Left kidney (tissue), 1 donor: ENCODE measurements at regions not wholly inside any gene's neighbourhood (a gene's known extent, or its start where the extent isn't known, plus 50 kb on each side); places are given as distances from the start of the nearest gene placed in this dataset.
A peak's percentile ranks its signal among the peaks of the same experiment; 100 is the strongest.

Experiments used
- DNase-seq: peaks from one replicate; pipeline ENCODE4 v3.0.0-alpha.2; 2013

DNA sequence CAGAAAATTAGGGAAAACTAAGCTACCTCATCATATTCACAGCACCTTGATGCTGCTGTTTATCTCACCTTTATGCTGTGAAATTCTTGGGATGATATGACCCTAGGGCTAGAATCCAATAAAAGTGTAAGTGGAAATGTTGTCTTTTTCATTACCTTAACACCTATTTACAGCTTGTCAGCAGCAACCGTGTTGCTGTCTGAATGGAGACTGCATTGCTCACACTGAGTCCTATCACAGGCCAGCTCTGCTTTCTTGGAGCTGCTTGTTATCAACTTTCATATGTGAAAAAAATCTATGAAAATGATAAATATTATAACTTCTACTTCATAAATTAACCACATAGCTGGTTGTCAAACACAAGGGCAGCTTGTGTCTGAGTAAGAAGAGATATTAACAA, 789.5 kb downstream of the TECRL start:
- DNase-seq = no peak

- no peak for DNase-seq
Measured at GRCh38 chr4:63618883-63619718, 790.1 kb downstream of the TECRL start.

DNA sequence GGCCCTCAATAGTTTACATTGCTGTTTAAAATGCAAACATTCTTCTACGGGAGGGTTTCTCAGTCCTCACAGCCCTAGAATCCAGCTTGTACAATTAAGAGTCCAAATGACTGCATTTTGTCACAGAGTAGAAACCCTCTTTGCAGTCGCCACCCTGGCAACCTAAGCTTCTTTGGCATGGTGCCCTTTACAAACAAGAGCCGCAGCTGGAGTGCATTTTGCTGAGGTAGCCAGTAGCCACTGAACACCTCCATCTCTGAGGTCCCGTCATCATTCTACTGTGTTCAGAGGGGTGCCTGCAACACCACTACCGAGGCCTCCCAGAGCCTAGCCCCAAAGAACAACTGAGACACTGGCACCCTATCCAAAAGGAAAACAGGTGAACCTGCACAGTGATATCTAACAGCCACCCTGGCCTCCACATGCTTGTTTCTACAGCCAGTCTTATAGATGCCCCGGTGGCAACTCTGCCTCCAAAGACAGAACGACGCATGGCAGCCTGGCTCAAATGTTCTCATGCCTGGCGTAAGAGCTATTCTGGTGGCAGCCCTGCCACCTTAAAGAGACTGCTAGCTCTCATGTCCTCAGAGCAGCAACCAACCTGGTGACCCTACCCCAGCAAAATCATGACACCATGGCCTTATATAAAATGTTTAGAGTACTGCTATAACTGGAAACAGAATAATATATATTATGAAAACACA, 801.9 kb downstream of the TECRL start:
- no peak for DNase-seq

DNA sequence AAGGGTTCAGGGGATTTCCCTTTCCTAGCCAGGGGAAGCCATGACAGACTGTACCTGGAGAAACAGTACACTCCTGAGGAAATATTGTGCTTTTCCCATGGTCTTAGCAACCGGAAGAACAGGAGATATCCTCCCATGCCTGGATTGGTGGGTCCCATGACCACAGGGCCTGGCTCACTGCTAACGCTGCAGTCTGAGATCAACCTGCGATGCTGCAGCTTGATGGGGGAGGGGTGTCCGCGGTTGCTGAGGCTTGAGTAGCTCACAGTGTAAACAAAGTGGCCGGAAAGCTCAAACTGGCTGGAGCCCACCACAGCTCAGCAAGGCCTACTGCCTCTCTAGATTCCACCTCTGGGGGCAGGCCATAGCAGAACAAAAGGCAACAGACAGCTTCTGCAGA, 819.5 kb downstream of the TECRL start:
- DNase-seq = no peak

- peak; percentile 4 for DNase-seq
Measured at GRCh38 chr4:63583561-63583960, 825.7 kb downstream of the TECRL start.

DNA sequence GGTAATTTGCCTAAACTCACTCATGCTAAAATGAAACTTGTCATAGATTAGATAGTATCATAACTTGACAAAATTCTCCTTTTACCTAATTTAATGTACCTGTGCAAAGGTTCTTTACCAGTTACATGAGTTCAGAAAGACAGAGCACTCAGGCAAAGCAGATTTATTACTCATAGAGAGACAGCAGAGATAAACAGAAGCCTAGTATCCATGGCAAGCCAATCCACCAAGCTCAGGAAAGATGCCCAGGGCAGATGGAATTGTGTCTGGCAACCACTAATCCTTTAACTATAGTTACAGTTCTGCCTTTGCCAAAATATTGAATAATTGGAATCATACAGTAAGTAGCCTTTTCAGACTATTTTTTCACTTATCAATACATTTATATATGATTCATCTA, 826.2 kb downstream of the TECRL start:
- no peak for DNase-seq

- DNase-seq = no peak
Measured at GRCh38 chr4:63580796-63581475, 828.3 kb downstream of the TECRL start.

GRCh38 chr4:63578383-63578782, 830.9 kb downstream of the TECRL start:
- no peak for DNase-seq

DNA sequence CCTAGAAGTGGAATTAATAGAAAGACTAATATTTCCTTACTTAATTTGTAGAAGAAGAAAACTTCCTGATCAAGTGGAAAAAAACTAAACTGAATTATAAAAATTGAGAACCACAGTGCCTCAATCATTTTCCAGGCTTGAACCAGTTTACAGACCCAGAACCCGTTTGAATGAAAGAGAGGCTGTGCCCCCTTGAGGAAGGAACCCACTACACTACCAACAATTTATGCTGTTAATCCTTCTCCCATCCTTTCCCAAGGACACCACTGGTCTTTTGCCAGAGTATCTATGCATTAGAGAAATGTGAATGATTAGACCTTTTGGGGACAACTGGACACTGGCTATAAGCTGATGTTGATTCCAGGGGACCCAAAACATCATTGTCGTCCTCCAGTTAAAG, 842.6 kb downstream of the TECRL start:
- DNase-seq = no peak

DNA sequence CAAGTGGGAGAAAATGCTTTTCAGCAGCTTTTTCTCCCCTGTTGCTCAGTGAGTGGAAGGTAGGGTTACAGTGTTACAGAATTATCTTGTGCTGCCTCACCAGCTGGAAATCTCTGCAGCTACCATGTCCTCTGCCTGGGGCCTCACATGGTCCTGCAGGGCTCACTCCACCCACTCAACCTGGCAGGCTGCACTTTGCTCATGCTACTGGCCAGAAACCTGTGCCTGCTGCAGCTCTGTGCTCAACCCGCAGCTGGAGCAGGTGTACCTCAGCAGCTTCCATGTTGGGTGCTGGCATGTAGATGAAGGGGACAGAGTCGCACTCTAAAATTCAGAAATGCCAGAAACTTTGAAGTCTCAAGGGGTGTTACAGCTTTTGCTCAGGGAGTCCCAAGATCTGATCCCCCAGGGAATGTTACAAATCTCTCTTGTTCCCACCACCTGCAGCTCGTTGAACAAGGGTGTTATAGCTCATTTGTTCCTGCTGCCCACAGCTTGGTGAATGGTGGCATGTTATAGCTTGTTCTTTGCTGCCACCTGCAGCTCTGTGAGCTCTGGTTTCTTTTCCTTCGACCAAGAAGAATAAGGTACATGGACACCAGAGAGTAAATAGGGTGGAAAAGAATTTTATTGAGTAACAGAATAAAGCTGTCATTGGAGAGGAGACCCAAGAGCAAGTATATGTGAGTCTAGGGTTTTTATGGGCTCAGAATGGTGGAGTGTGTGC, 845.8 kb downstream of the TECRL start:
- no peak for DNase-seq

DNA sequence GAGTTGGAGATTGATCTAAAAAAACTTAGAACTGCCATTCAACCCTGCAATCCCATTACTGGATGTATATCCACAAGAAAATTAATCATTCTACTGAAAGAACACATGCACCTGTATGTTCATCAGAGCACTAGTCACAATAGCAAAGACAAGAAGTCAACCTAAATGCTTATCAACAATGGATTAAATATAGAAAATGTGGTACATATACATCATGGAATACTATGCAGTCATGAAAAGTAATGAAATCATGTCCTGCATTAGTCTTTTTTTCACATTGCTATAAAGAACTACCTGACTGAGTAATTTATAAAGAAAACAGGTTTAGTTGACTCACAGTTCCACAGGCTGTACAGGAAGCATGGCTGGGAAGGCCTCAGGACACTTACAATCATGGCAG, 850.5 kb downstream of the TECRL start:
- no peak for DNase-seq

GRCh38 chr4:63556332-63556731, 852.9 kb downstream of the TECRL start:
- DNase-seq = no peak

DNA sequence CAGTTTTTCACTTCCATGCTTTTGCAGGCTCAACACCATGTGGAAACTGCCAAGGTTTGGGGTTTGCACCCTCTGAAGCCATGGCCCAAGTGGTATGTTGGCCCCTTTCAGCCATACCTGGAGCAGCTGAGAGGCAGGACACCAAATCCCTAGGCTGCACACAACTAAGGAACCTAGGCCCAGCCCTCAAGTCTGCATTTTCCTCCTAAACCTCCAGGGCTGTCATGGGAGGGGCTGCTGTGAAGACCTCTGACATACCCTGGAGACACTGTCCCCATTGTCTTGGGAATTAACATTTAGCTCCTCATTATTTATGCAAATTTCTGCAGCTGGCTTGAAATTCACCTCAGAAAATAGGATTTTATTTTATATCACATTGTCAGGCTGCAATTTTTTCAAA, 856.1 kb downstream of the TECRL start:
- DNase-seq = no peak

GRCh38 chr4:63541828-63542227, 867.4 kb downstream of the TECRL start:
- DNase-seq = no peak

GRCh38 chr4:63529581-63530337, 879.5 kb downstream of the TECRL start:
- DNase-seq = no peak

DNA sequence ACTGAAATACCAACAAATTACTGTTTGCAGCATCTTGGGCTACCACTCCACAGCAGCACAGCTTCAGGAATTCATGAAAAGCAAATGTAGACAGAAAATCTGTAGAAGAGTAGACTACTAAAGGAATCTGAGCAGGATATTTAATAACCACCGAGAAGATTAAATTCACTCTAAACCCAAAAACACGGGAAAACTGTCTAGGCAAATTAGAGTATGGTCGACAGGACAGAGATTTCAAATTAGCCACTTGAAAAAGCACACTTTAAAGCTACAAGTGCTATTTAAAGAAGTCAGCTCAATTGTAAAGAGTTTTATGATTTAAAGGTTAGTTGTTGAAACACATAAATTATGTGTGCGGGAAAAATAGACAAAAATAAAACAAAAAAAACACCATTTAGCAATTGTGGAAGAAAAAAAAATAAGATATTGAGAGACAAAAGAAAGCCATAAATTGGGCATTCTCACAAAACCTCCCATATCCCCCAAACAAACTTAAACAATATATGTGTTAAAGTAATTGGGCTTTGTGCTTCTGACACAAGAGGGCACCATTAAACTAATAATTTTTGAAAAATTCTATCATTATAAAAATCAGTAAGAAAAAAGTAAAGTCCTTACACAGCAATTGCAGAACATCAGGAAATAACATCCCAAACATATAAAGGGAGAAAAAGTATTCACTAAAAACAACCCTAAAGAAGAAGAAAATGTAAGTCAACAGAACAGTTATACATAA, 880.8 kb downstream of the TECRL start:
- DNase-seq = peak; percentile 6

DNA sequence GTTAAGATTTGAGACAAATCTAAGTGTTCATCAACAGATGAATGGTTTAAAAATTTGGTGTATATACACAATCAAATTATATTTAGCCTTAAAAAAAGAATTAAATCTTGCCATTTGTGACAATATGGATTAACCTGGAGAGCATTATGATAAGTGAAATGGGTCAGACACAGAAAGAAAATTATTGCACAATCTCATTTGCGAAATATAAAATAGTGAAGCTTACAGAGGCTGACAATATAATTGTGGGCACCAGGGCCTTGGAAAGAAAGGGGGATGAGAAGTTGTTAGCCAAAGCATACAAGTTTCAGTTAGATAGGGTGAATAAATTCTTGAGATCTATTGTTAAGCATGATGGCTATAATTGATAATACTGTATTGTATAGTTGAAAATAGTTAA, 883.0 kb downstream of the TECRL start:
- DNase-seq = no peak

- no peak for DNase-seq
Measured at GRCh38 chr4:63524764-63525163, 884.5 kb downstream of the TECRL start.

- no peak for DNase-seq
Measured at GRCh38 chr4:63505714-63506460, 903.4 kb downstream of the TECRL start.

DNA sequence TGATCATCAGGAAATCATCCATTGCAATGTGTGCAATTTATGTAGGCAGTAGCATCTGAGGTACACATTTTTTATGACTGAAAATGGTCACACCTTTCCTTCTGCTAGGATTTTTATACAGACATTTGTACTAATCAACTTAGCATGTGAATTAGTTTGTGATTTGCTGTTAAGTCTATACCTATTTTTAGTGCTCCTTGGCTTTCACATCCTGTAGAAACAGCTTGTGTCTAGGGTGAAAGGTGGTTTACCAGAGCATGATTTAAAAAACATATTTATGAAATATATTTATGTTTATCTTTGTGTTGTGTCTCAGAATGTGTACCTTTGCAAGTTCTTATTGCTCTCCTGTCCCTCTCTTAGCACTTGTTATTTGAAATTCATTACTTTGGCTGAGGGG, 916.0 kb downstream of the TECRL start:
- no peak for DNase-seq
